HEK293T (cell line): ENCODE measurements at regions not wholly inside any gene's neighbourhood (a gene's known extent, or its start where the extent isn't known, plus 50 kb on each side); places are given as distances from the start of the nearest gene placed in this dataset.

Experiments used
- ARNT ChIP-seq: fragments of 450-650 bp; IDR thresholded peaks from 2 replicates; pipeline ENCODE4 v1.6.1; 2017; ENCODE audit warnings: mild to moderate bottlenecking
- BHLHE40 ChIP-seq: fragments of 450-650 bp; IDR thresholded peaks from 2 replicates; pipeline ENCODE4 v1.6.1; 2016; ENCODE audit warnings: mild to moderate bottlenecking, moderate library complexity, borderline replicate concordance
- FOXK2 ChIP-seq: fragments of 450-650 bp; IDR thresholded peaks from 2 replicates; pipeline ENCODE4 v1.6.1; 2016; ENCODE audit warnings: mild to moderate bottlenecking
- FOXM1 ChIP-seq: fragments of 450-650 bp; IDR thresholded peaks from 2 replicates; pipeline ENCODE4 v1.6.1; 2017; ENCODE audit warnings: mild to moderate bottlenecking, borderline replicate concordance
- HDGF ChIP-seq: fragments of 450-650 bp; IDR thresholded peaks from 2 replicates; pipeline ENCODE4 v1.6.1; 2017; ENCODE audit warnings: antibody characterized with exemption, borderline replicate concordance
- NFRKB ChIP-seq: fragments of 450-650 bp; IDR thresholded peaks from 2 replicates; pipeline ENCODE4 v1.6.1; 2016; ENCODE audit warnings: mild to moderate bottlenecking, moderate library complexity
- SP1 ChIP-seq: fragments of 450-650 bp; IDR thresholded peaks from 2 replicates; pipeline ENCODE4 v1.6.1; 2017

DNA sequence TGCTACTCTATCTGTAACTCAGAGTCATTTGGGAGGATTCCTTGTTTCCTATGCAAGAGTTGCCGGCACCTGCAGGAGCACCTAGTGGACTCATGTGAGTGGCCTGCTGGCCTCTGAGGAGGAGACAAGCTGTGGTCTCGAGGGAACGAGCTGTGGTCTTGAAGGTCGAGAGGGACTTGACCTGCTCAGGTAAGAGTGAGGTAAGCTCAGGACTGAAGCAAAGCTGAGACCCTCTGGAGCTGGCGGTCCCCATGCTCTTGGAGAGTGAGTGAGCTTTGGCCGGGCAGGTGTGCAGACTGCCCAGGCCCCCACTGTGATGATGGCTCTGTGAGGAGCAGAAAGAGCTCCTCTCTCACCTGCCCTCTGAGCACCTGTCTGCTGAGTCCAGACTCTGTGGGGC is 214.3 kb downstream of the MYLK4 start:
- TF ChIP-seq NFRKB (no peak), FOXM1 (no peak), FOXK2 (no peak), BHLHE40 (no peak), SP1 (no peak), HDGF (no peak), ARNT (no peak)
